NCI-H1417 (cell line): ENCODE measurements at regions not wholly inside any gene's neighbourhood (a gene's known extent, or its start where the extent isn't known, plus 50 kb on each side); places are given as distances from the start of the nearest gene placed in this dataset.

Experiments
- DNase-seq, 3 experiments: peaks; one replicate each; lab custom pipeline; 2025; lab: John Stamatoyannopoulos, UW

DNA sequence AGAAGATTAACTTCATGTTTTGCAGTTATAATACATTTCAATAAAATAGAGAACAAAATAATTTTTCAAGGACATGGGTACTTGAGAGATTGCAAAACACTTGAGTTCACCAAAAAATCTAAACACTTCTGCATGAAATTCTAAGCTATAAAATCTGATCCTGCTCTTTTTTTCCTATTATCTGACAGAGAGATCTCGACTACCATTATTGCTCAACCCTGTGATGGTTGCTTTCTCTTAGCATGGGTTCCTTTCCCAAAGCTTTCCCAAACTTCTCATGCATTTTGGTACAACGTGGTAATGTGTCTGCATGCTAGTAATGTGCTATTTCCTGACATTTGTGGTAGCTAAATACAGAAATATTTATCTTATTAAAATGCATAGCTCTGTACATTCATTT lies 1243.1 kb upstream of the ADGRB3 start:
- DNase-seq = no peak

- no peak for DNase-seq
Measured at GRCh38 chr6:67369679-67370078, 1265.4 kb upstream of the ADGRB3 start.

DNA sequence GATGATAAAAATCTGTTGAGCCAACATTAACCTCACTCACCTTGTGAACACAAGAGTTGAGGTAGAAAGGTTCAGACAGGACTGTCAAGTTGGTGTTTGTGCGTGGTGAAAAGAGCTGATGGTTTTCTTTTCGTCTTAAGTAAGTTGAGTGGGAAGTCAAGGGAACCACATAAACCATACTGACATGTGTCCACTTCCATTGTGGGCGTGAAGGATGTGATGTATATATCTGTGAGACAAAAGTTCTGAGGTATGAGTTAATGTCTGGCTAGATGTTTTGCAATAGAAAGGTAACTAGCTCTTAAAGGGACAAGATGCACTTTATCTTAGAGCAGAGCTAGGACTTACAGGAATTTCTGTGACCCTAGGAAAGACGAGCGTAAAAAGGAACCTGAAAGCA lies 1272.1 kb upstream of the ADGRB3 start:
- no peak for DNase-seq

DNA sequence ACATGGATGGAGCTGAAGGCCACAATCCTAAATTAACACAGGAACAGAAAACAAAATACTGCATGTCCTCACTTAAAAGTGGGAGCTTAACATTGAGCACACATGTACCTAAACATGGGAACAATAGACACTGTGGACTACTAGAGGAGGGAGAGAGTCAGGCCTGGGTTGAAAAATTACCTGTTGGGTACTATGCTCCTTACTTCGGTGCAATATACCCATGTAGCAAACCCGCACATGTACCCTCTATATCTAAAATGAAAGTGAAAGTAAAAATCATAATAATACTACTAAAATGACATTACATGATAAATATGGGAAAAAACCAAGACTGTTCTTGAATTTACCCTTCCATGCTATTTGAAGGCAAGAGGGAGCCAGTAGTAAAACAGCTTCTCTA lies 1273.8 kb upstream of the ADGRB3 start:
- DNase-seq = no peak

- DNase-seq = no peak
Measured at GRCh38 chr6:67358241-67358640, 1276.8 kb upstream of the ADGRB3 start.

GRCh38 chr6:67353861-67354260 lies 1281.2 kb upstream of the ADGRB3 start:
- DNase-seq = no peak

DNA sequence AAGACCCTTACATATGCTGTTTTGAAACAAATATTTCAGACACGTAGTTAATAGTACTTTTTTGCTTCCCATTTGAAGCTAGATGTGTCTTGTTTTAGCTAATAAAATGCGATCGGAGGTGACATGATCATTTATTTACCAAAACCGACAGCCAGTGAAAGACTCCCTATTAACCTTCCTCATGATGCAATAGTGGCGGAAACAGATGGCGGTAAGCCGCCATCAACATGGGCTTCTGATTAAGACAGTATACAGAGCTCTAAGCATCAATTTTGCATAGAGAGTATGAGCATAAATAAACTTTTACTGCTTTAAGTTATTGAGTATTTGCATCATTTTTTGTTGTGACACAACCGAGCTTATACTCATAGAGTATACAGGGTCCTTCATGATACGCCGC lies 1282.4 kb upstream of the ADGRB3 start:
- no peak for DNase-seq

- no peak for DNase-seq
Measured at GRCh38 chr6:67350729-67351128, 1284.4 kb upstream of the ADGRB3 start.

- DNase-seq = peak in 2 of 3 experiments; percentile 43 to 72
Measured at GRCh38 chr6:67345946-67346345, 1289.1 kb upstream of the ADGRB3 start.

DNA sequence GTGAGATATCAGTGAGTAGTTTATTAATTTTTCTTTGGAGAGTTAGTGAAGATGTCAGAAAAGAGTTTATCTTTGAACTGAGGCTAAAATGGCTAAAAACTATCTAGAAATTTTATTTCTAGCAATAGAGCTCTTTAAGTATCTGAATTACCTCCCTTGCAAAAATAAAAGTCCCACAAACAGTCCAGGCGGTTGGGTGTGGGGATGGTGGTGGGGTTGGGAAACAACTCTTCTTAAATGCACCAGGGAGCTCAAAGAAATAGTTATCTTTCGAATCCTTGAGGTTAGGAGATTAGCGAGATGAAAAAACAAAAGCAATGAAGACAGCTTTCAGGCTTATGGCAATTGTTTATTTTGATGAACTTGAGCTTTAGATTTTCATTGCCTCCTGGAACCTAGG lies 1299.1 kb upstream of the ADGRB3 start:
- DNase-seq = no peak

DNA sequence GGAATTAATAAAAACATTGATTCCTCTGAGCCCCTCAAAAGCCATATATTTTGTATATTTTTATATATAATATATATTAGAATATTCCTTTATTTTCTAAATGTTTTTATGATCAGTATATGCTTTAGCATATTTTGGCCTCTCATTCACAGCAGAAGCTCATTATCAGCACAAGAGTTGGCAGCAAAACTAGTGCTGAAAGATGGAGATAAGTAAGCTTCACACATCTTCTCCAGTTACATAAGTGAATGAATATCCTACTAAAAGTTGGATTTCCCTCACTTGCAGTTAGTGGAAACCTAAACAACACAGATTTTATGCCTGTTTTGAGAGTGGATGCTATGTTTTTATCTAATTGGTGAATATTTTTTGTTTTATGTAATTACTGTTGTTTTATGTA lies 1303.8 kb upstream of the ADGRB3 start:
- DNase-seq = no peak

DNA sequence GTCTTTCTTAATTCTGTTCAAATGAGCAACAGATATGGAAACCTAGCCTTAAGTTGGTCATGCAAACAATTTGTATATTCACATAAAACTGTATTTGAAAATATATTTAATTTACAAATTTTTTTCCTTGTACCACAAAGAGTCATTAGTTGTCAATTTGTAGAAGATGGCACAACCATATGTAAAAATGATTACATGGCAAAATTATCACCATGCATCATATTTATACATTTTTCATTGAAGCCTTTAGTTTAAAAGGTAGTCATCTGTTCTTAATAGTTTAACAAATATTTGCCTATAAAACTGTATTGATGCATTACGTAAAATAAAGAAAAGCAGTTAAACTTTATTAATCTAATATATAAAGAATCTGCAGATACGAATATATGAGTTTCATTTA lies 1306.8 kb upstream of the ADGRB3 start:
- no peak for DNase-seq

DNA sequence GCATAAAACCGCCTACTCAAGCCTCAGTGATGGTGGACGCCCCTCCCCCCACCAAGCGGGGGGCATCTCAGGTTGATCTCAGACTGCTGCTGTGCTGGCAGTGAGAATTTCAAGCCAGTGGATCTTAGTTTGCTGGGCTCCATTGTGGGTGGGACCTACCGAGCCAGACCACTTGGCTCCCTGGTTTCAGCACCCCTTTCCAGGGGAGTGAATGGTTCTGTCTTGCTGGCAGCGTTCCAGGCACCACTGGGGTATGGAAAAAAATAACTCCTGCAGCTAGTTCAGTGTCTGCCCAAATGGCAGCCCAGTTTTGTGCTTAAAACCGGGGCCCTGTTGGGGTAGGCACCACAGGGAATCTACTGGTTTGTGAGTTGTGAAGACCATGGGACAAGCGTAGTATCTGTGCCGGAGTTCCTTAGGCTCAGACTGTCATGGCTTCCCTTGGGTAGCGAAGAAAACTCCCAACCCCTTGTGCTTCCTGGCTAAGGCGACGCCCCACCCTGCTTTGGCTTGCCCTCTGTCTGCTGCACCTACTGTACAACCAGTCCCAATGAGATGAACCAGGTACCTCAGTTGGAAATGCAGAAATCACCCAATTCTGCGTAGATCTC lies 1334.5 kb upstream of the ADGRB3 start:
- DNase-seq = no peak

- no peak for DNase-seq
Measured at GRCh38 chr6:67292169-67292568, 1342.9 kb upstream of the ADGRB3 start.

GRCh38 chr6:67287566-67287965 lies 1347.5 kb upstream of the ADGRB3 start:
- no peak for DNase-seq

GRCh38 chr6:67285770-67286495 lies 1349.1 kb upstream of the ADGRB3 start:
- DNase-seq = no peak

GRCh38 chr6:67277312-67277711 lies 1357.8 kb upstream of the ADGRB3 start:
- DNase-seq = no peak

DNA sequence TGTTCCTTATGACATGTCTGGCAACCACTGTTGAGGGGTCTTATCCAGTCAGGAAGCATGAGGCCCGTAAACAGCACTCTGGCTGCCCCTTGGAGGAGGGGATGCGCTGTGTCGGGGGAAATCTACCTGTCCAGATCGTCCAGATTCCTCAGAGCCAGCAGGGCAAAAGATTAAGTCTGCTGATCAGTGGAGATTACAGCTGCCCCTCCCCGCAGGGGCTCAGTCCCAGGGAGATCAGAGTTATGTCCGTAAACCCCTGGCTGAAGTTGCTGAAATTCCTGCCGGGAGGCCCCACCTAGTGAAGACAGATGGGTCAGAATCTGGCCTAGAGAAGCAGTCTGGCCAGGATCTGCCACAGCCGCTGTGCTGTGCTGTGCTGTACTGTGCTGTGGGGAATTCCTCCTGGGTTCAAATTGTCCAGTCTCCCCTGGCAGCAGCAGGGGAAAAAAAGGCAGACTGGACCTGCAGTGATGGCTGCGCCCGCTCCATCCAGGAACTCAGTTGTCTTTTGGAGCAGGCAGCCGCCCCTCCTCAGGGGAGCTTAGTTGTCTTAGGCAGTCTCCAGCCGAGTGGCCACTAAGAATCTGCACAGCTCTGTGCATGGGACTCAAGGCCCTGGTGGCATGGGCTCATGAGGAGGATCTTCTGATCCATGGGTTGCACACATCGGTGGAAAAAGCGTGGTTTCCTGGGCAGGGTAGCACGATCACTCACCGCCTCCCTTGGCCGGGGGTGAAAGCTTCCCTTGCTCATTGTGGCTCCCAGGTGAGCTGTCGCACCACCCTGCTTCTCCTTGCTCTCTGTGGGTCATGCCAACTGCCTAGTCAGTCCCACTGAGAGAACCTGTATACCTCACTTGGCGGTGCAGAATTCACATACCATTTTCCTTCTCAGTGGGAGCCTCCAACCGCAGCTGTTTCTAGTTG lies 1368.8 kb upstream of the ADGRB3 start:
- no peak for DNase-seq

GRCh38 chr6:67252663-67253062 lies 1382.4 kb upstream of the ADGRB3 start:
- no peak for DNase-seq

- DNase-seq = no peak
Measured at GRCh38 chr6:67248077-67248476, 1387.0 kb upstream of the ADGRB3 start.

DNA sequence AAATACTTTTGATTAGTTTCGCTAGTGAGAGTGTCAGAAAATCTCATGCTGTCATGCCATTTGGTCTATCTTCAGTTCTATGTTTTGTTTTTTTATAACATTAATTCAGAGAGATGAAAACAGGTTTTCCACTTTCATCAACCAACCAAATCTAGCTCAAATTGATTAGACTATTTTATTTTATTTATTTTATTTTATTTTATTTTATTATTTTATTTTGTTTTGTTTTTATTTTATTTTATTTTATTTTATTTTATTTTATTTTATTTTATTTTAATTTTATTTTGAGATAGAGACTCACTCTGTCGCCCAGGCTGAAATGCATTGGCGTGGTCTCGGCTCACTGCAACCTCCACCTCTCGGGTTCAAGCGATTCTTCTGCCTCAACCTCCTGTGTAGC lies 1391.0 kb upstream of the ADGRB3 start:
- no peak for DNase-seq

DNA sequence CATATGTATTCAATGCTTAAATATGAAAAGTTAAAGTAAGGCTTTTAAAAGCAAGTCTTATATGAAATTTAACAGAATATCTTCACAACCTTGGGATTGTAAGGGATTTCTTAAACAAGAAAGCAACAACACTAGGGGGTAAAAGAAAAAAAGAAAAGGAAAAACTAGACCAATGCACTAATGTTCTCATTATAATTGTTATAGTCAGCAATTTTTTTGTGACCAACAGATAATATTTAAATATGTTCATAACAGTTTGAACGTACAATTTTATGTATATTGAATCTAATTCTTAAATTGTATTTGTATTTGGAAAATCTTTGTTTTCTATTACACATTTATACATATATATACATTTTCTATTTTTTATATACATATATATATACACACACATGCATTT lies 1397.8 kb upstream of the ADGRB3 start:
- DNase-seq = no peak

- DNase-seq = no peak
Measured at GRCh38 chr6:67231092-67231491, 1404.0 kb upstream of the ADGRB3 start.
